PC-3 (cell line): ENCODE measurements at regions not wholly inside any gene's neighbourhood (a gene's known extent, or its start where the extent isn't known, plus 50 kb on each side); places are given as distances from the start of the nearest gene placed in this dataset.

Source experiments
- CTCF ChIP-seq: fragments of 300-600 bp; sonication (generic); conservative IDR thresholded peaks from 2 replicates; pipeline ENCODE4 v1.5.1; 2017; ENCODE audit warnings: antibody characterized with exemption, low read depth, mild to moderate bottlenecking, low read length
- EZH2 ChIP-seq: fragments of 300-600 bp; sonication (generic); IDR thresholded peaks from one replicate; pipeline ENCODE4 v1.6.1; 2017; ENCODE audit warnings: antibody characterized with exemption, mild to moderate bottlenecking, low read length; ENCODE audit not compliant: unreplicated experiment
- EZH2phosphoT487 ChIP-seq: fragments of 300-600 bp; sonication (generic); IDR thresholded peaks from 2 replicates; pipeline ENCODE4 v1.6.1; 2018; ENCODE audit warnings: mild to moderate bottlenecking, antibody characterized with exemption, low read length, borderline replicate concordance

- TF ChIP-seq CTCF (no peak), EZH2 (no peak), EZH2phosphoT487 (no peak)
These were observed 1479.5 kb upstream of the PCDH7 start for GRCh38 chr4:29240641-29241040.
